Neural progenitor cell (in vitro differentiated cells): ENCODE measurements at regions not wholly inside any gene's neighbourhood (a gene's known extent, or its start where the extent isn't known, plus 50 kb on each side); places are given as distances from the start of the nearest gene placed in this dataset.

Experiments used
- EZH2 ChIP-seq: fragments of 200-600 bp; sonication (generic); IDR thresholded peaks from 2 replicates; pipeline ENCODE4 v1.6.1; 2017; ENCODE audit warnings: antibody characterized with exemption, mild to moderate bottlenecking, moderate library complexity
- EZH2phosphoT487 ChIP-seq: fragments of 200-600 bp; sonication (generic); IDR thresholded peaks from 2 replicates; pipeline ENCODE4 v1.6.1; 2017; ENCODE audit warnings: antibody characterized with exemption
- TF ChIP-seq, protein P1 (sequence below): fragments of 200-600 bp; sonication (generic); IDR thresholded peaks from 2 replicates; pipeline ENCODE4 v1.5.1; 2017; ENCODE audit warnings: antibody characterized with exemption, mild to moderate bottlenecking

- TF ChIP-seq, protein P1, sequence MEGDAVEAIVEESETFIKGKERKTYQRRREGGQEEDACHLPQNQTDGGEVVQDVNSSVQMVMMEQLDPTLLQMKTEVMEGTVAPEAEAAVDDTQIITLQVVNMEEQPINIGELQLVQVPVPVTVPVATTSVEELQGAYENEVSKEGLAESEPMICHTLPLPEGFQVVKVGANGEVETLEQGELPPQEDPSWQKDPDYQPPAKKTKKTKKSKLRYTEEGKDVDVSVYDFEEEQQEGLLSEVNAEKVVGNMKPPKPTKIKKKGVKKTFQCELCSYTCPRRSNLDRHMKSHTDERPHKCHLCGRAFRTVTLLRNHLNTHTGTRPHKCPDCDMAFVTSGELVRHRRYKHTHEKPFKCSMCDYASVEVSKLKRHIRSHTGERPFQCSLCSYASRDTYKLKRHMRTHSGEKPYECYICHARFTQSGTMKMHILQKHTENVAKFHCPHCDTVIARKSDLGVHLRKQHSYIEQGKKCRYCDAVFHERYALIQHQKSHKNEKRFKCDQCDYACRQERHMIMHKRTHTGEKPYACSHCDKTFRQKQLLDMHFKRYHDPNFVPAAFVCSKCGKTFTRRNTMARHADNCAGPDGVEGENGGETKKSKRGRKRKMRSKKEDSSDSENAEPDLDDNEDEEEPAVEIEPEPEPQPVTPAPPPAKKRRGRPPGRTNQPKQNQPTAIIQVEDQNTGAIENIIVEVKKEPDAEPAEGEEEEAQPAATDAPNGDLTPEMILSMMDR: no peak
- TF ChIP-seq EZH2phosphoT487 (no peak), EZH2 (no peak)
These were observed 92.8 kb upstream of the NEDD4L start for GRCh38 chr18:57951117-57951796.
